ENCODE measurements at regions not wholly inside any gene's neighbourhood (a gene's known extent, or its start where the extent isn't known, plus 50 kb on each side); places are given as distances from the start of the nearest gene placed in this dataset.

DNA sequence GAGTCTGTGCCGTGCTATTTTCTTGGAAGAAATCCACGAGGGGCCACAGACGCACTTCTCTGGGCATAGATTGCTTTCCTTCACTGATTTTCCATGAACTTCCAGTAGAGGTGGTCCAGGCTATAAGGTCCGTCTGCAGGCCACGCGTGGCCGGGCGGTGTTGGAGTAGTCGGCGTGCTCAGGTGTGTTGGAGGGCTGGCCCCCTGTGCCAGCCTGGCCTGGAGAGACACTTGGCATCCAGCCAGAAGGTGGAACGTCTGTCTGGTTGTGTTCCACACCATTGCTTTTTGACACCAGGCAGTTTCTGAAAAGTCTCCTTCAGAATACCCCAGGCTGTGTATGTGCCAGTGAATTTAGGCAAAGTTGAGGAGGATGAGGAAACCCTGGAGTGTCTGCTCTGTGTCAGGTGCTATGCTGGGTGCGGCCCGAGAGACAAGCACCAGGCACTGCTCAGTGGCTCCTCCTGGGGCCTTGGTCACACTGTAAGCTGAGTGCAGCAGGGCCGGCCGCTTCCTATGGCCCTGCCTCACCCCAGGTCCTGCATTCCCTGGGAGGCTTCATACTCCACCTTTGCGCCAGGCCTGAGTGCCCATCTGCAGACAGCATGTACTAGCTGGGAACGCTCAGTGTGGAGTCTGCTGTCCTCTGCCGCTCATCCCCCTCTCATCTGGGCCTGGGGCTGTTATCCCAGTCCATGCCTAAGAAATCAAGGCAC is 52.1 kb upstream of the TAMM41 start:
- TF ChIP-seq GATA2 (IDR thresholded peaks at IDR 0.05; ENCODE audit: low read depth, low read length) (no peak), GATA3 (IDR thresholded peaks at IDR 0.05; ENCODE audit: low read depth, low read length) (no peak)

DNA sequence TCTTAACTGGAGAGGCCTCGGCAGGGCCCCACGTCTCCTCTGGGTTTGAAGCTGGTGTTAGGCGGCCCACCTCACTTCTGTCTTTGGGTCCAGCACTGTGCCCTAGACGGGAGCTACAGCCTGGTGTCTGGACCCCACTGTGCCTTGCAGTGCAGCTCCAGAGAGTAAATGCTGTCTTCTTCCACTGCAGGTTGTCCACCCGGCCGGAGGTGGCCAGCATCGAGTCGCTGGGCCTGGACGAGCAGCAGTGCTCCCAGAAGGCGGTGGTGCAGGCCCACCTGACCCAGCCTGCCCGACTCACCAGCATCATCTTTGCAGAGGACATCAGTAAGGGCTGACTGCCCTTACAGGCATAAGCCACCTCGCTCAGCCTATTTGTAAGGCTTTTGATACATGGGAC is 53.1 kb upstream of the TAMM41 start:
- TF ChIP-seq GATA2 (IDR thresholded peaks at IDR 0.05; ENCODE audit: low read depth, low read length) = no peak
- TF ChIP-seq GATA3 (IDR thresholded peaks at IDR 0.05; ENCODE audit: low read depth, low read length) = no peak

DNA sequence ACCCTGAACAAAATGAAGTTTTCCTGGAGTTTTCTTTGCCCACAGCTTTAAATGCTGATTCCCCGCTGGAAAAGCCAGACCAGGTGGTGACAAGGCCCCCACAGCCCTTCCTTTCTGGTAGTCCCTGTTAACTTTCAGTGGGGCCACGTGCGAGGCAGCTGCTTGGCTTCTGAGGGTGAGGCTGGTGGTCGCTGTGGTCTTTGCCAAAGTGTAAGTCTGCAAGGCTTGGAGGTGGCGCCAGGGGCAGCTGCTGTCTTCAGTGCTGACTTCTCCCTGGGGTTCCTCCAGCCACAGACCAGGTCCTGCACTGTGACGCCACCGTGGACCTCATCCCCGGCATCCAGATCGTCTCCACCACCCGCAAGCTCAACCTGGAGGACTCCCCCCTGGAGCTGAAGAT is 54.1 kb upstream of the TAMM41 start:
- TF ChIP-seq GATA3 (IDR thresholded peaks at IDR 0.05; ENCODE audit: low read depth, low read length) = no peak
- no peak for TF ChIP-seq GATA2 (IDR thresholded peaks at IDR 0.05; ENCODE audit: low read depth, low read length)

DNA sequence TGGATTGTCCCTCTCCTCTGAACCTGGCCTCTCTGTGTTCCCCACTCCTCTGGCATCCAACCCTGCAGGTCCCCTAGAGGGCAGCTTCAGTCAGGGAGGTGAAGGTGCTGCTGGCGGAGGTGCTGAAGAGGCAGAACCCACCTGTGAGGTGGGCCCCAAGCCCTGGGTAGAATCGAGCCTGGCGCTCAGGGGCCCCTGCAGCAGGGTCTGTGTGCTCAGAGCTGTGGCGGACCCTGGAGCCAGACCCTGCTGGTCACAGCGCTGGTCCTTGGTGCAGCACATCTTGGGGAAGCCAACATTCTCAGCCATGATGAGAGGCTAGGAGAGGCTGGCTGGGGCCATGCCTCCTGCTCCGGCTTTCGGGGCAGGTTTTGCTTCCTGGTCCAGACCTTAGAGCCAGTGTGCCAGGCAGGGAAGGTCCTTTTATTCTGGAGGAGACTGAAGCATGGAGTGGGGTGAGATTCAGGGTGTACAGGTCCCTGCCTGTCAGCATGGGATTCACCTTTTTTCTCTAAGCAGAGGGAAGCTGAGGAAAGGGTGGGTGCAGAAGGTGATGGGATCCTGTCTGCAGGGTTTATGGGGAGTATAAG is 54.7 kb upstream of the TAMM41 start:
- TF ChIP-seq GATA2 (IDR thresholded peaks at IDR 0.05; ENCODE audit: low read depth, low read length) = no peak
- TF ChIP-seq GATA3 (IDR thresholded peaks at IDR 0.05; ENCODE audit: low read depth, low read length) = no peak

DNA sequence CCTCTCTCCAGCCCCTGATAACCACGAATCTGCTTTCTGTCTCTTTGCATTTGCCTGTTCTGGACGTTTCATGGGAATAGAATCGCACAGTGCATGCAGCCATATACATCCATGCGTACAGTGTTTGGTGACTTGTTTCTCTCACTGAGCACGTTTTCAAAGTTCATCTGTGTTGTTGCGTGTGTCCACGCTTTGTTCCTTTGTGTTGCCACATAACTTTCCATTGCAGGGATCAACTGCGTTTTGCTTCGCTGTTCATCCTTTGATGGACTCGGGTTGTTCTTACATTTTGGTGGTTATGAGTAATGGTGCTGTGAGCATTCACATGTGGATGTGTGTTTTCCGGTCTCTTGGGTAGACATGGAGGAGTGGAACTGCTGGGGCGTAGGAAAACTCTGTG is 56.4 kb upstream of the TAMM41 start:
- TF ChIP-seq GATA2 (IDR thresholded peaks at IDR 0.05; ENCODE audit: low read depth, low read length) (no peak), GATA3 (IDR thresholded peaks at IDR 0.05; ENCODE audit: low read depth, low read length) (no peak)

DNA sequence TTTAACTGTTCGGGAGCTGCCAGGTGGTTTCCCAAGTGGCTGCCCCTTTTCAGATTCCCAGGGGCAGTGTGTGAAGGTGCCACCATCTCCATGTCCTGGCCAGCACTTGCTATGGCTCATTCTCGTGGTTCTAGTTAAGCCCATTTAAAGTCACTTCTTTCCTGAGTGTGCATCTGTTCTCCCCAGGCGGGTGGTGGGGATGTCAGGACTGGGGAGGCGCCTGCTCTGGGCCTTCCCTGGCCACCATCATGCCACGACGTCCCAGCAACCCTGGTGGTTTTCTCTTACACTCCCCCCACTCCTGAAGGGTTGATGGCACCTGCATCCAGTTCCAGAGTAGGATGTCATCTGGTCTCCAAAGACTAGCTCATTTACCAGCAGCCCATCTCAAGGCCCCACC is 56.8 kb upstream of the TAMM41 start:
- TF ChIP-seq GATA3 (IDR thresholded peaks at IDR 0.05; ENCODE audit: low read depth, low read length) = no peak
- TF ChIP-seq GATA2 (IDR thresholded peaks at IDR 0.05; ENCODE audit: low read depth, low read length) = no peak

DNA sequence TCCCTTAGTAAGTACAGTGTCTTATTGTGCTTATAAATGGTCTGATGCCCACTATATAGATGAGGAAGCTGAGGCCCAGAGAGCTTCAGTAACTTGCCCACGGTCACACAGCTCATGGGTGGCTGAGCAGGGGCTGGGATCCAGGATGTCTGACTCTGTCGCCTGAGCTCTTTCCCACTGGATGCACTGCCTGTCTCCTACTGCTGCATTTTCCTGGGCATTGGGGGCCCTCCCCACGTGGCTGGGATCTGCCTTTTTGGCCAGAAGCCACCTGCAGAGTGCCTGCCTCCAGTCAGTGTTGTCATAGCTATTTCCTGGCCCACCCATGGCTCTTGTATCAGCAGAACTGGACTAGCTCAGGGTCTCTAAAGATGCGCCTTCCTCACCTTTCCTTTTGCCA is 57.5 kb upstream of the TAMM41 start:
- TF ChIP-seq GATA3 (IDR thresholded peaks at IDR 0.05; ENCODE audit: low read depth, low read length) (no peak), GATA2 (IDR thresholded peaks at IDR 0.05; ENCODE audit: low read depth, low read length) (no peak)

DNA sequence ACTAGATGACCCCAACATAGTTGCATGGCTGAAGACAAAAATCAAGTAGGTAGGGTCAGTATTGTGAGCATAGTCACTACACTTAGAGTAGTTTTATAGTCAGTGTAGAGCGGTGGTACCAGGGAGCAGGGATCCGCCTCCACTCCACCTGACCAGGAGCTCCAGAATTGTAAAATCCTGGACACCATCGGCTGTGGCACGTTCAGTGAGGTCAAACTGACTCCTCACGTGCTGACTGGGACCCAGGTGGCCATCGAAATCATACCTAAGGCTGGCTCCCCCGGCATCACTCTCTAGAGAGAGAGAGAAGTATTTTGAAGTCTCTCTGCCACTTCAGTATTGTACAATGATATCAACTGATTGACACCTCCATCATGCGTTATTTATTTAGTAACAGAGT is 59.7 kb upstream of the TAMM41 start:
- TF ChIP-seq GATA3 (IDR thresholded peaks at IDR 0.05; ENCODE audit: low read depth, low read length) (no peak), GATA2 (IDR thresholded peaks at IDR 0.05; ENCODE audit: low read depth, low read length) (no peak)

DNA sequence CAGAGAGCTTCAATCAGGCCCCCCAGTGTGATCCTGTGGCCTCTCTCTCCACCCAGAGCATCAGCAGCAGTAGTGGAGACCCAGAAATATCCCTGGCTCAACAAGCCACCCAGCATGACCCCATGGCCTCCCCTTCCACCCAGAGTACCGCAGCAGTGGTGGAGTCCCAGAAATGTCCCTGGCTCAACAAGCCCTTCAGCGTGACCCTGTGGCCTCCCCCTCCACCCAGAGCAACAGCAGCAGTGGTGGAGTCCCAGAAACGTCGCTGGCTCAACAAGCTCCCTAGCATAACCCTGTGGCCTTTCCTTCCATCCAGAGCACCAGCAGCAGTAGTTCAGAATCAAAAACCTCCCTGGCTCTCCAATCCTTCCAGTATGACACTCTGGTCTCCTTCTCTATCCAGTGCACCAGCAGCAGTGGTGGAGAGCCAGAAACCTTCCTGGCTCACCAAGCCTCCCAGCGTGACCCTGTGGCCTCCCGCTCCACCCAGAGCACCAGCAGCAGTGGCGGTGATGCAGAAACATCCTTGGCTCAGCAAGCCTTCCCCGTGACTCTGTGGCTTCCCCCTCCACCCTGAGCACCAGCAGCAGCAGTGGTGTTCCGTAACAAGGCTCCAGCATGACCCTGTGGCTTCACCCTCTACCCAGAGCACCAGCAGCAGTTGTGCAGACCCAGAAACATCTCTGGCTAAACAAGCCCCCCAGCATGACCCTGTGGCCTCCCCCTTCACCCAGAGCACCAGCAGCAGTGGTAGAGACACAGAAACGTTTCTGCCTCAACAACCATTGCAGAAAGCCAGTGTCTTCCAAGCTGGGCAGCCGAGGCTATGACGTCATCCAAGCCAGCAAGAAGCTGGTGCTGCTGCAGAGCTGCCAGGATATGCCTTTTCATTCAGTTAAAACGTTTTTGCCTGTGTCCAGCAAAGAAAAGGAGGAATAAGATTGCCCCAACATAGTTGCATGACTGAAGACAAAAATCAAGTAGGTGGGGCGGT is 61.3 kb upstream of the TAMM41 start:
- TF ChIP-seq GATA2 (IDR thresholded peaks at IDR 0.05; ENCODE audit: low read depth, low read length) (no peak), GATA3 (IDR thresholded peaks at IDR 0.05; ENCODE audit: low read depth, low read length) (no peak)

DNA sequence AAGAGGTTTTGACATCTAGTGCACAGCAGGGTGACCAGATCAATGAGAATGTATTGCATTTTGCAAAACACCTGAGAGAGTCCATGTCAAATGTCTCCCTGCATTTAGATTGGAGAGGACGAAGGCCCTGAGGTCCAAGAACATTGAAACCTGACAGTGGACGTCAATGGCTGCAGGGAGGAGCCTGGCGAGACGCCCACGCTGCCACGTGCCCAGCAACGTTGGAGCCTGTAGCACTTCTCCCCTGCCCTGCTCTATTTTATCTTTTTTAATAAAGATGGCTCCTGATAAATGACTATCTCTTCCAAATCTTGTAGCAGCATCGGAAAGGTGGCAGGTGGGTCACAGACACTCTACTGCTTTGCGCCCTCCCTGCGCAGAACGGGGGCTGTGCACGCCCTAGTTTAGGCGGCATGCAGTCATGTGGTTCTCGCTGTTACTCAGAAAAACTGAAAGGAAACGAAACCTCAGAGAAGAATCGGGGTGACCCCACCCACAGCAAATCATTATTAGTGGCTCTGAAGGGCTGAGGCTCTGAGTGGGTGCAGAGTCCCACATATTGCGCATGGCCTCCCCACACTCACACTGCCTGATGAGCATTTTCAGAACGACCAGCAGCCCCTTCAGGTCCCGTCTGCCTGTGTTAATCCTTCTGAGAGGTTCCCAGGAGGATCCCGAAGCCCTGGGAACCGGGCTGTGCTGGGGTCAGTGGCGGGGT is 62.5 kb upstream of the TAMM41 start:
- no peak for TF ChIP-seq GATA2 (IDR thresholded peaks at IDR 0.05; ENCODE audit: low read depth, low read length)
- no peak for TF ChIP-seq GATA3 (IDR thresholded peaks at IDR 0.05; ENCODE audit: low read depth, low read length)

DNA sequence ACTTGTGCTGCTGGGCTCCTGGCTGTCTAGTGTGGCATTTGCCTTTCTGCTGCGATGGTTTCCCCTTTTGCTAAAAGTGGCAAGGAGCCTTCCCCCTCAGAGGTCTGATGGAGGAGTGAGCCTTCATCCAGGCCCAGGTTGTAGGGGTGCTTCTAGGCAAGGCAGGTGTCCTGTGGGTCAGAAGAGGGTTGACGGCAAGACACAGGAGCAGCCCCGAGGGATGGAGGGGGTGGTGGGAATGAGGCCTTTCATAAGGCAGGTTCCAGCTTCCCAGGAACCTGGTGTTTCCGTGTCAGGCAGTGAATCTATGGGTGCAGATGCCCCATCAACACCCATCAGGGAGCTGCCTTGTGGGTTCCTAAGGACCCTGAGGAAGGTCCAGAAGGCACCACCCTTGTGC is 63.0 kb upstream of the TAMM41 start:
- no peak for TF ChIP-seq GATA2 (IDR thresholded peaks at IDR 0.05; ENCODE audit: low read depth, low read length)
- TF ChIP-seq GATA3 (IDR thresholded peaks at IDR 0.05; ENCODE audit: low read depth, low read length) = no peak

DNA sequence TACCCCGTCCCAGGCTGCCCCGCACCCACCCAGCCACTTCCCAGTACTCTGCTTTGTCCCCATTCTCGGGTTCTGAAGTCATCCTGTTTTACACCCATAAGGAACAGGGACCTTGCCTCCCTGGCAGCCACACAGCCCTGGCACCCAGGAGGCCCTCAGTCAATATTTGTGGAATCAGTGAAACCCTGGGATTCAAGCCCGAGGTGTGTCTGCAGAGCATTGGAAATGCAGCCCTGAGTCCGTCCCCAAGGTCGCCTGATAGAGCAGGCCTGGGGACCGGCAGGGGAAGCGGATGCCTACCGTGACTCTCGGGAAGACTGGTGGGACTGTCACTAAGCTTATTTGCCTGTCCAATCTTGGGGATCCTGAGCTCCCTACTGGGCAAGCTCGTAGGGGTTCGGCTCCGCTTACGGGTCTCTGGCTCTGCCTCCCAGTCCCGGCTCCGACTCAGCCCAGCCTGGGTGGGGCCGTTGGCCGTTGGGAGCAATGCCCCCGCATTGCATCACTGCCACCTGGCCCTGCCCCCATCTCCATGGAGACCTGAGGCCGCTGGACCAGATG is 64.4 kb upstream of the TAMM41 start:
- TF ChIP-seq GATA2 (IDR thresholded peaks at IDR 0.05; ENCODE audit: low read depth, low read length) = no peak
- no peak for TF ChIP-seq GATA3 (IDR thresholded peaks at IDR 0.05; ENCODE audit: low read depth, low read length)

DNA sequence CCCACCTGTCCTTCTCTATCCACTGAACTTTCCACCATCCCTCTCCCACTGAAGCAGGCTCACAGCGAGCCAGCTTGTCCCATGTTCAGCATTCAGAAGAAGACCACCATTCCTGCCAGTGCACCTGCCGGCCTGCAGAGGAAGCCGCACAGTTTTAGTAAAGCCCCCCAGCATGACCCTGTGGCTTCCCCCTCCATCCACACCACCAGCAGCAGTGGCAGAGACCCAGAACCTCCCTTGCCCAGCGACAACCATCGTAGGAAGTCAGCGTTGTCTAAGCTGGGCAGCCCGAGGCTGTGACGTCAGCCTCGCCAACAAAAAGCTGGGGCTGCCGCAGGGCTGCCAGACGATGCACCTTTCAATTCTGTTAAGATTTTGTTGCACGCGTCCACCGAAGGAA is 66.6 kb upstream of the TAMM41 start:
- no peak for TF ChIP-seq GATA2 (IDR thresholded peaks at IDR 0.05; ENCODE audit: low read depth, low read length)

DNA sequence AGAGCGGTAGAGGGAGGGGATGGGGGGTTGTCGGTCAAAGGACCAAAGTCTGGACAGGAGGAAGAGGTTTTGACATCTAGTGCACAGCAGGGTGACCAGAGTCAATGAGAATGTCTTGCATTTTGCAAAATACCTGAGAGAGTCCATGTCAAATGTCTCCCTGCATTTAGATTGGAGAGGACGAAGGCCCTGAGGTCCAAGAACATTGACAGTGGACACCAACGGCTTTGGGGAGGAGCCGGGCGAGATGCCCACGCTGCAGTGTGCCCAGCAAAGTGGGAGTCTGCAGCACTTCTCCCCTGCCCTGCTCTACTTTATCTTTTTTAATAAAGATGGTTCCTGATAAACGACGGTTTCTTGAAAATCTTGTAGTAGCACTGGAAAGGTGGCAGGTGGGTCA is 67.4 kb upstream of the TAMM41 start:
- TF ChIP-seq GATA3 (IDR thresholded peaks at IDR 0.05; ENCODE audit: low read depth, low read length) (no peak), GATA2 (IDR thresholded peaks at IDR 0.05; ENCODE audit: low read depth, low read length) (no peak)
